Prostate gland (tissue), 2 donors: ENCODE measurements at regions not wholly inside any gene's neighbourhood (a gene's known extent, or its start where the extent isn't known, plus 50 kb on each side); places are given as distances from the start of the nearest gene placed in this dataset.

Experiments
- POLR2A ChIP-seq: fragments of 450-650 bp; IDR thresholded peaks from one replicate; pipeline ENCODE4 v1.6.1; 2016; ENCODE audit warnings: antibody characterized with exemption, mild to moderate bottlenecking
- POLR2AphosphoS5 ChIP-seq: sonication (generic); formaldehyde crosslinking; IDR thresholded peaks from one replicate; pipeline ENCODE4 v1.6.1; 2017; ENCODE audit warnings: antibody characterized with exemption
- TF ChIP-seq, protein P1 (sequence below), 4 experiments: fragments of 200-600 bp in 2 of 4; fragments of 450-650 bp in 2 of 4; sonication (generic) in 2 of 4; IDR thresholded peaks; 1 replicate in 3 of 4; 2 replicates in 1 of 4; pipeline ENCODE4 v1.5.1; 2016 to 2019; ENCODE audit warnings: antibody characterized with exemption in 4 of 4, mild to moderate bottlenecking in 2 of 4, moderate library complexity in 2 of 4

DNA sequence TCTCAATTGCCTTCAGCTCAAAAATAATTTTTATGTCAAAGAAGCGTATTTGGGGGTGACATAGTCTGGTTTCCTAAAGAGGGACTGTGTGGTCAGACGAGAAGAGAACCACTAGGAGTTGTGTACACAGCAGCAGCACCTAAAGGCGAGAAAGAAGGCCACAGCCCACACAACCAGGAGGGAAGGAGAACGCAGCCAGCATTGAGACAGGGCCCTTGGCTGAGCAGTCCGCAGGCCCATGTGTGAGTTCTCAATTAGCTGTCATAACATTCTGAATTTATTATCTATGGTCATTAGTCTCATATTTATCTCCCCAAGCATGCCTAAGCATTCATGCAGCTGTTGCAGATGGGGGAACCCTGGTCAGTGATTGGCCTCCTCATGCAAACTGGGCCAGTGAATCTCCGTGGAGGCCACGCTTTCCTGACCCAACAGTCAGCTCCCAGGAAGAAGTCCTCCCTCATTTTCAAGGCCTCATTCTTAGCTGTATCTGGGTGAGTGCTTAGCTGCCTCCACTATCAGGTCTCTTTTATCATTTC is 81.2 kb upstream of the ATF7IP start:
- TF ChIP-seq POLR2A = no peak
- TF ChIP-seq, protein P1, sequence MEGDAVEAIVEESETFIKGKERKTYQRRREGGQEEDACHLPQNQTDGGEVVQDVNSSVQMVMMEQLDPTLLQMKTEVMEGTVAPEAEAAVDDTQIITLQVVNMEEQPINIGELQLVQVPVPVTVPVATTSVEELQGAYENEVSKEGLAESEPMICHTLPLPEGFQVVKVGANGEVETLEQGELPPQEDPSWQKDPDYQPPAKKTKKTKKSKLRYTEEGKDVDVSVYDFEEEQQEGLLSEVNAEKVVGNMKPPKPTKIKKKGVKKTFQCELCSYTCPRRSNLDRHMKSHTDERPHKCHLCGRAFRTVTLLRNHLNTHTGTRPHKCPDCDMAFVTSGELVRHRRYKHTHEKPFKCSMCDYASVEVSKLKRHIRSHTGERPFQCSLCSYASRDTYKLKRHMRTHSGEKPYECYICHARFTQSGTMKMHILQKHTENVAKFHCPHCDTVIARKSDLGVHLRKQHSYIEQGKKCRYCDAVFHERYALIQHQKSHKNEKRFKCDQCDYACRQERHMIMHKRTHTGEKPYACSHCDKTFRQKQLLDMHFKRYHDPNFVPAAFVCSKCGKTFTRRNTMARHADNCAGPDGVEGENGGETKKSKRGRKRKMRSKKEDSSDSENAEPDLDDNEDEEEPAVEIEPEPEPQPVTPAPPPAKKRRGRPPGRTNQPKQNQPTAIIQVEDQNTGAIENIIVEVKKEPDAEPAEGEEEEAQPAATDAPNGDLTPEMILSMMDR (IDR thresholded peaks at IDR 0.05) = no peak
- no peak for TF ChIP-seq POLR2AphosphoS5
